ENCODE measurements at regions not wholly inside any gene's neighbourhood (a gene's known extent, or its start where the extent isn't known, plus 50 kb on each side); places are given as distances from the start of the nearest gene placed in this dataset.

DNA sequence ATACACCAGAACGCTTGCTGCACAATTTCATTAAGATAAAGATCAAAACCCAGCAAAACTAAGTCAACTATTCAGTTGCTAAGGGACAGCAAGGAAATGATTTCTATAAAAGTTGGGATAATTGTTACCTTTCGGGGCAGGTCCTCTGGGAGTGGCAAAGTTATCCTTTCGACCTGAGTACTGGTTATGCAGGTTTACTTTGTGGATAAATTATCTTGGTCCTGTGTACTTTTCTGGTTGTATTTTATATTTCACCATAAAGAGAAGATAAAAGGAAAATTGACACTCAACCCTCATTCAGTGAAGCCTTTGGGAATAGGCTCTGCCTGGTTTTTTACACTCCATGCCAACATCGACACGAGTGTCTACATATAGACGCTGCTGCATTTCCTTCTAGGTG lies 146.5 kb downstream of the SYK start:
- no peak for DNase-seq

DNA sequence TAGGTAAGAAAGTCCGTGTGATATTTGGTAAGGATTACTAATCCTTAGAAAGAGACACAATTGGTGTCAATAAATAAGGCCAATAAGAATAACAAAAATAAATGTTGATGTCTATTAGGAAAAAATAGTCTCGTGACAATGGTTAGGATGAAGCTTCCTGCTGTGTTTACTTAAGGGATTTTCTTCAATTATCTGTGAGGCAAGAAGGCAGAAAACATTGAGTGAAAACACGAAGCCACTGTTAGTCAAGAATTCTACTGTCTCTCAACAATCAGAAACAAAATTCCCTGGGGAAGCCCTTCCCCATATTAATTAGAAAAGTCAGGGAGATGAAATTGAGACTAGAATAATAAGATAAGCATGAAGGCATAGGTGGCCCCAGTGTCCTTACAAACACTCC lies 149.0 kb downstream of the SYK start:
- DNase-seq: no peak

DNA sequence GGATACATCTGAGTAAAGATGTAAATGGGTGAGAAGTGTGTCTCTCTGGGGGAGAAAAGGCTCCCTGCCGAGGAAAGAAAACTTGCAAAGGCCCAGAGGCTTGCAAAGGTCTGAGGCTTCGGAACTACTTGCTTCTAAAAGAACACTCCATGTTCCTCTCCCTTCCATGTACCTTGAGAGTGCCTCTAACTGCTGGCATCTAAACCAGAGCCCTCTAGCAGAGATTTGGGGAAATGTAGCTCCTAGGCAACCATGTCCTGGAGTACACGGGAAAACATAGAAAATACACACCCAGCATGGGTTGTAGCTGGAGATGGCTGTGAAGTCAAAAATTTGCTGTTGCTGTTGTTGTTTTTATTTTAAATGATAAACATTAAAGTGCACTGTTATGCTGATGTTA lies 151.6 kb downstream of the SYK start:
- no peak for DNase-seq

DNA sequence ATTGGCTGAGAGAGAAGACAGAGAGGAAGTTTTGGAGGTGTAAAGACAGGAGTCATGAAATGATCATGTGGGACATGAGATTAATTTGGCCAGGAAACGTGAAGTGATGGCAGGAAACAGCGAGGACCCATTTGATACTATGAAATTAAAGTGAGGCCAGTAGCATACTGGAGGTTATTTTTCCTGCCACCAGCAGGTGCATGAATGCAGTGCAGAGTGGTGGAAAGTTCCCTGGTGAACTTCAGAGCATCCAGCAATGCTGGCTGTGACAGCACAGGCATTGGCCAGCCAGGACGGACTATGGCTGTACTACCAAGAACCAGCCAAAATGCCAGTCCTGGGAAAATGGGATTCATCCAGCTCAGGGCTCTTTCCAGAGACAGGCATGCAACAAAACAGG lies 152.2 kb downstream of the SYK start:
- no peak for DNase-seq

DNA sequence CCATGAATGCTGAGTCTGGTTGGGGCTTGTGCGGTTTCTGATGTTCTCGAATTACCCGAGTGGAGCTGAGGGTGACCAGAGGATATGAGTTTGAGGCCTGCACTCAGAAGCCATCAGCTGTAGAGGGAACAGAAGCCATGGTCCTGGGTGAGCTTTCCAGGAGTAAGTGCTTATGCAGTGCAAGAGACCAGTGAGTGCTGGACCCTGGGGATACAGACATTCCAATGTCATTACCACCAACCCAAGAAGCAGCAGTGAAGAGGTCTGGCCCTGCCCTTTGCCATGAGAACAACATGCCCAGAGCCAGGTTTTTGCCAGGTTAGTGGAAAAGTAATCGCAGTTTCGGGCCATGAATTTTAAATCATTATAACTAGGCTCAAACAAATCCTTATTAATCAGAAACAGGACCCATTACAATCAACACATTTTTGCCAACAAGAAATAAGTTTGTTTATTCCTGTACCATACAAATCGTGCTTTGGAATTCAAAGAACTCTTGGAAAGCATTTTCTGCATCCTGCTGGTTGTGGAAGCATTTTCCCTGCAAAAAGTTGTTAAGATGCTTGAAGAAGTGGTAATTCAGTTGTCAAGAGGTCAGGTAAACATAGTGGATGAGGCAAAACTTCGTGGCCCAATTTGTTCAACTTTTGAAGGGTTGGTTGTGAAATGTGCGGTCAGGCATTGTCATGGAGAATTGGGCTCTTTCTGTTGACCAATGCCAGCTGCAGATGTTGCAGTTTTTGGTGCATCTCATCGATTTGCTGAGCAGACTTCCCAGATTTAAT lies 154.6 kb downstream of the SYK start:
- no peak for DNase-seq

DNA sequence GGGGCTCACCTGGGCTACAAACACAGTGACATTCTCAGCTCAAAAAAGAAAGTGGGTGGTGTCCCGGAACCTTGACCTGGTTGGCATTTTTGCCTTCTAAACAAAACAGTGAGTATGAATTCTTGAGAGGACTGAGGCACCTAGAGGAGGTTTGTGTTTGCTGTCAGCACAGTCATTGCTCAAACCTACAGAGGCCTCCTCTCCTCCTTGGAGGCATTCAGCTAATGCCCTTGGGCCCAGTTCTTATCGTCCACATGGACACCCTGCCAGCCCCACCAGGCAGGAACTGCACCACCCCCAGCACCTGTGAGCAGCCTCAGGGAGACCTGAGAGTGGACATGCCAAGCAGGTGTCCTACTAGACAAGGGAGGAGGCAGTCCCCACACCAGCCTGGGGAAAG lies 156.7 kb downstream of the SYK start:
- DNase-seq: no peak

DNA sequence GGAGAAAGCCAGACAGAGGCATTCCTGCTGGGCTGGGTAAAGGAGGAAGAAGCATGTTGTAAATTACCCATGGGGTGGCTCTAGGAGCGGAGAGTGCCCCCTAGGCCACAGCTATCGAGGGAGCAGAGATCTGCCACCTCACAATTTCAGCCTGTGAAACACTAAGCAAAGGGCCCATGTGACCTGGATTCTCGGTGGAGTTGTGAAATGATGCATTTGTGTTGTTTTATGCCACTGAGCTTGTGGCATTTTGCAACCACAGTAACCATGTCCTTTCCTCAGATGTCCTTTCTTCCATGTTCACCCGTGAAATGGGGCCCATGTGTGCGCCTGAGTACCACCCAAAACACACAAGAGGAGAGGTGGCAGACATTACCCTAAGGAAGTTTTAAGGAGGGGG lies 159.3 kb downstream of the SYK start:
- DNase-seq: no peak

DNA sequence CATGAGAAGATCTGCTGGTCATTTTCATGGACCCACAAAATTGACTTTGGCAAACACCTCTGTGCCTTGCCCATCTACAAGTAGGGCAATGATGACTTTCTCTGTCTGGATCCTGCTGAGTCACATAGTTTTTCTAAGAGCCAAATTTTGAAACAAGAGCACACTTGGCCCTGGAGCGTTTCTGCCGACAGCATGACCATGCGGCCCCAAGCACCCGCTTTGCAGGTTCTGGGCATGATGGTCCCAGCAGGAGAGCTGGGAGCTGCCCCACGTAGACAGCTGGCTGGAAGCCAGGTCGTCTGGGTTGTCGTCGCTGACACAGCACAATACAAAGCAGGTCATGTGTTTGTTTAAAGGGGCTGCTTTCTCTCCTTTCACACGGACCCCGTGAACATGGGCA lies 159.8 kb downstream of the SYK start:
- DNase-seq: no peak

DNA sequence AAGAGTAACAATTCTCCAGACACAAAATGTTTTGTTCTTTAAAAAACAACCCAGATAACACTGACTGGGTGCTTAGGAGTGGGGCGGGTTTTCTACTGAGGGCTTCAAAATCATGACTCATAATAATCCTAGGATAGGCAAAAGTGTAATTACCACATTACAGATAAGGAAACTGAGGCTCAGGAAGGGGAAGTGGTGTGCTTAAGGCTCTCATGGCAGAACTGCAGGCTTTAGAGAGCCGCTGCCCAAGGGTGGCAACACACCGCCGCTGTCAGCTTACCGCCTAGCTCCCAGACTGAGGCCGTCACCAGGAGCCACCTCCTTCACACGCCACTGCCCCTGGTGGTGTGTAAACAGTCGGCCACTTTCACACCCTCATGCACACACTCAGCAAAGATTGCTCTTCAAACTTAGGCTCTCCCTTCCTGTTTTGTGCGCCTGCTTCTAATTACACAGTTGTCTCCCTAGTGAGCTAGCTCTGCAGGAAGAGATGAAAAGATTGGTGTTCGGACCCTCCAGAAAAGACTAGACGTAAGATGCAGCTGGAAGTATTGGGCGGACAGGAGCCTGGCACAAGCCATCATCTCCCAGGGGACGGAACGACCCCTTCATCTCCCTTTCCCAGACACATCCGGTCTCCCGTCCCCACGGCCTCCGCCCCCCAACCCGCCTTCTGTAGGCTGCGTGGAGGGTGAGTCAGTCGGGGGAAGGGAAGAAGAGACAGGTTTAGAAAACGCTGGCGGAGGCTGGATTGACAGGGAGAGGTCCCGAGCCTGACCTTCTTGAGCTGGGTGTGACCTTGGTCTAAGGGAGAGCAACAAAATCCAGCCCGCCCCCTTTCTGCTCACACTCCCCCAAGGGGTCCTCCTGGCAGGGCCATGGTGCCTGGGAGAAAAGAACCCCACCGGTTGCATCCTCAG lies 162.7 kb downstream of the SYK start:
- DNase-seq: peak; percentile 25 to 54

DNA sequence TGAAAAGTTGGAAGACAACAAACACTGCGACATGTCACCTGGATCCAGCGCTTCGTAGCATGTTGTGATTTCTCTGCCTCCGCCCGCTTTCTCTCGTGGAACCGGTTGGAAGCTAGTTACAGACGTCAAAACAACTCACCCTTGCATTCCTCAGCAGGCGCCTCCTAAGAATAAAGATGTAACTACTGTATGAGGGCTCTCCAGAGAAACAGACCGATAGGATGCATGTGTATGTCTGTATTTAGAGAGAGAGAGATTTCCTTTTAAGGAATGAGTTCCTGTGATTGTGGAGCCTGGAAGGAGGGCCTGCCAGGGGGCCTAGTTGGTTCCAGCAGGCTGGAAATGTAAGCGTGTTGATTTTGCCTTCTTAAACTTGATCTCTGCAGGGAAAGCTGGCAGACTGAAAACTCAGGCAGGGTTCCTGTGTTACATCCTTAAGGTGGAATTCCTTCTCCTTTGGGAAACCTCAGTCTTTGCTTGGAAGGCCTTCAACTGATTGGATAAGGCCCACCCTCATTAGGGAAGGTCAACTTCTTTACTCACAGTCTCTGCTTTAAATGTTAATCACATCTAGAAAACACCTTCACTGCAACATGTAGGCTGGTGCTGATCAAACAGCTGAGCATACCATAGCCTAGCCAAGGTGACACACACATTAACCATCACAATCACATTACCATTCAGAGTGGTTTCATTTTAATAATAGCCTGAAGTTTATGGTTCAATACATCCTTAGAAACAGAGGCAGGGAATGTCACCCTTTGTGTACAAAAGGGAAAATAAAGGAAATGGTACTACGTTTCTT lies 163.8 kb downstream of the SYK start:
- DNase-seq: no peak

DNA sequence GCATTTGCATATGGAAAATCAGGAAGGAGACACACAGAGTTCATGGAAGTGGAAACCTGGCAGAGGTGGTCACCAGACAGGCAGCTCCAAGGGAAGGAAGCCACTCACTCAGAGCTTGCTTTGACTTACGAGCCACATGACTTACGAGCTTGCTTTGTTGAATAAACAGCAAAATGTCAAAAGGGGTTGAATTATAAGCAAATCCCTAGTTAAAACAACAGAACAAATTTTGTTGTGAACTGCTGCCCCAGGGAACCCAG lies 164.3 kb downstream of the SYK start:
- DNase-seq: no peak

DNA sequence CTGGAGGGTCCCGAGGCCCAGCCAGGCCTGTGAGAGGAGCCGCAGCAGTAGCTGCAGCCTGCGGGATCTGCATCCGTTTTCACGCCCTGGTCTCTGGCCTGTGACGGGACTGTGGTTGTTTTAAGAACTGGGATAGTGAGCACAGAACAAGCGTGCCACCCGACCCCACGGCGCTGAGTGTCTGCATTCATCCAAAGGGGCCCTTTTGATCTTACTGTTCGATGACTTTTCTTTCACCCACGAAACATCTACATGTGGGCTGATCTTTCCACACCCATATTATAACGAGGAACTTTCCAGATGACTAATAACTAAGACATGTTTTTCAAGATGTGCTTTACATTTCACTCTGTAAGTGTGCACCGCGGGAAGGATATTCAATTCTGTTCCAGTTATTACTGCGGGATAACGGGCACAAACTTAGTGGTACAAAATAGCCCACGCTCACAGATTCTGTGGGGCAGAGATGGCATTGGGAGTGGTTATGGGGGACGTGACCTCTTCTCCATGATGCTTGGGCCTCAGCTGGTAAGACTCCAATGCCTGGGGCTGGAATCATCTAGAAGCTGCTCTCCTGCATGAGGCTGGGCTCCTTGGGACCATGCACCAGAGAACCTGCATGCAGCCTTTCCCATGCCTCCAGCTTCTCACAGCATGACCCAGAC lies 165.0 kb downstream of the SYK start:
- no peak for DNase-seq

DNA sequence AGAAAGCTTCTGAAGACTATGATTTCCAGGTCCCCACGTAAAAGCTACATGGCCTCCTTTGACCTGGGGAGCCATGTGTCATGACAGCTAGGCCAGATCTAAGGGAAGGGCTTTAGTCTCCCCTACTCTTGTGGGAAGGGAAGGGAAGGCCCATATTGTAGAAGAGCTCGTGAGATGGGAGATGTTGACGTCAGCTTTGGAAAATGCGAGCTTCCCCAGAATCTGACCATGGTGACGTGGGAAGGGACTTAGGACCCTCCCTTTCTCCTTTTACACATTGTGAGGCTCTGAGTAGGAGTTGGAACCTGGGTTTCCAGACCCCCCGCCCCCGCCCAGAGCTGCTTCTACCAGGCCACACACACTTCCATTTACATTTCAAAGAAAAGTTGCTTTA lies 165.5 kb downstream of the SYK start:
- no peak for DNase-seq

DNA sequence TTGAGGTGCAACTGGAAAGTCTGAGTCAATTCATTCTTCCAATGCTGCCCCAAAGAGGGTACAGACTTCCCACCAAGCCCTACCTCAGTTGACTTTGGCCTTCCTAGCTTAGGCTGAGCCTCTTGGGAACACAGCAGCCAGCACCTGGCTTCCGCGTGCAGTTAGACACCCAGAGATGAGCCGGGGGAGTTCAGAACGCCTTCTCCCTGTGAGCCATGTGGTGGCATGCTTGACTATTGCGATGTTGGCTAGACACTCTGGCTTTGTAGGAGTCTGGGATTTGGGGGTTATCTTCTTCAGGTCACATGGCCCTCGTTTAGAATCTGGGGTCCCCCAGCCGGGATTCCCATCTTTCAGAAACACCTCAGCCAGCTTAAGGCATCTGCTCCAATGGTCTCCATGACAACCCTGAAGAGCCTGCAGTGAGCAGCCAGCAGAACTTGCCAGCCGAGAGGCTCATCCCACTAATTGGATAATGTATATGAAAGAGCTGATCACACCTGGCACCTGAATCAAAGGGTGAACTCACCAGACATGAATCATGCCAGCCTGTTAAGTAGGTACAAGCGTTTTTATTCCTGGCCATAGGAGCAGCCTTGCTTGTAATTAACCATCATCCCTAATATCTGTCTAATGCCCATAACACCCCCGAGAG lies 167.5 kb downstream of the SYK start:
- DNase-seq: peak; percentile 32 to 57

DNA sequence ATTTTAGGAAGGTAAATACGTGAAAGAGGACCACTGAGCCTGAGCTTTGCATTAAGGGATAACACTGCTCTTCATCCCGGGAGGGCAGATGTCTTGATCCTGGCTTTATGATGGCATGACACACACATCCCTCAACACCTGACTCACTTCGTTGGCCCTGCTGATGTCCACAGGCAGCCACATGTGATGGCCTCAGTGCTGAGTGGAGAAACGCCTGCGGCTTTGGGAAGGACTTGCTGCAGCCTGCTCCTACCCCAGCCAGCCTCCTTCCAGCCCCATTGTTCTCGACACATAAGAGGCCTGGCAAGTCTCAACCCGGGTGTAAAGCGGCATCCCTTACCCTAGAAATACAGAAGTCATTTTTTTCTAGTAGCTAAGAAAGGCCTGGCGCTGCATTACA lies 169.0 kb downstream of the SYK start:
- DNase-seq: no peak

DNA sequence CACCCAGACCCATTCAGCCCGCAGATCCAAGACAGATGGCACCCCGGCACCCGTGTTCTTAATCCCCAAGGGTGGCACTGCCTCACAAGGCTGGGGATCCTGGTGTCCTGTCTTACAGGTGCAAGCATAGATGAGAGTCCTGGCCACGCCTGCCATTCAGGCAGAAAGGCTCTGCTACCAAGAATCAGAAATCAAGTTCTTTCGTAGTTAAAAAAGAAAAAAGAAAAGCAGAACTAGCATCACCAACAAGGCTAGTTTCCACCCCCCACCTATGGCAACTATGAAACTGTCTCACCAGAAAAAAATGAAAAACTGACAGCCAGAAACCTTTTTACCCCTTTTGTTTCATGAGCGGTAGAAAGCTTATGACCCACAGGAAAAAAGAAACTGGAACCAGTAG lies 170.4 kb downstream of the SYK start:
- no peak for DNase-seq

DNA sequence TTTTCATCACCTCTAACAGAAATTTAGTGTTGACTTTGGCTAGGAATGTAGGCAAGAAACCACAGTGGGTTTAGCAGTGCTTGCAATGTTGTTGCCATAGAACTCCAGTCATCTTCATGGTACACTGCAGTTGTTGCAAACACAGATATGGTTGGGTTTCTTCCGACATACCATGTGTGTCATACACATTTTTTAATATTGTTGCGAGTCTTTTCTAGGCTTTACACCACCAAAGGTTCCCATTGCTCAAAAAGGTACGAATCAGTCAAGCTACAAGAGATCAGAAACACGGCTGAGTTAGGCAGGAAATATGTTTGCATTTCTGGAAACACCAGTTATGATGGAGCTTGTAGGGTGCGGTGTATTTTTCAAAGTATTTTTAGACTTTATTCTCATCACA lies 172.4 kb downstream of the SYK start:
- DNase-seq: no peak

DNA sequence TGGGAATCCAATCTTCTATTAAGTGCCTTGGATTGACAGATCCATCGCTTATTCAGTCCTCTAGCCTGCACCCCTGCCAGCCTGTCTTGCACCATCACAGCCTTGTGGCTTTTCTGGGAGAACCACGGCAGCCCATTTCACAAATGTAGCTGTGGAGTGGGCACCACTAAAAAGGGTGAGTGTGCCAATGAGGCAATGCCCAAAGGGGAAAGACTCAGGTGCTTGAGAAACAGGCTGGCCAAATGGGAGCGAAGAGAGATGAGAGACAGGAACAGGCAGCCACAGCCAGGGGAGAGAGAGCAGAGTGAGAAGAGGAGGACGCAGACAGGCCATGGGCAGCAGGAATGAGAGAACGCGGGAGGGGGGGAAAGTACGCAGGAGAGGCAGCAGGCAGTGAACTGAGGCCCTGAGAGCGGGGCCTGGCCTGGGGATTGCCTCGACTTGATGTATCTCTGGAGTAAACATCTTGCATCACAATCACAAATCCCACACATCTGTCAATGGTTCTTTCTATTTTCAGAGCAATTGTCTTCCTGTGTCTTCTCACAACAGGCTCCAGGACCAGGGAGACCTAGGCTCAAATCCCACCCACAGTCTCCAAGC lies 173.1 kb downstream of the SYK start:
- DNase-seq: no peak

DNA sequence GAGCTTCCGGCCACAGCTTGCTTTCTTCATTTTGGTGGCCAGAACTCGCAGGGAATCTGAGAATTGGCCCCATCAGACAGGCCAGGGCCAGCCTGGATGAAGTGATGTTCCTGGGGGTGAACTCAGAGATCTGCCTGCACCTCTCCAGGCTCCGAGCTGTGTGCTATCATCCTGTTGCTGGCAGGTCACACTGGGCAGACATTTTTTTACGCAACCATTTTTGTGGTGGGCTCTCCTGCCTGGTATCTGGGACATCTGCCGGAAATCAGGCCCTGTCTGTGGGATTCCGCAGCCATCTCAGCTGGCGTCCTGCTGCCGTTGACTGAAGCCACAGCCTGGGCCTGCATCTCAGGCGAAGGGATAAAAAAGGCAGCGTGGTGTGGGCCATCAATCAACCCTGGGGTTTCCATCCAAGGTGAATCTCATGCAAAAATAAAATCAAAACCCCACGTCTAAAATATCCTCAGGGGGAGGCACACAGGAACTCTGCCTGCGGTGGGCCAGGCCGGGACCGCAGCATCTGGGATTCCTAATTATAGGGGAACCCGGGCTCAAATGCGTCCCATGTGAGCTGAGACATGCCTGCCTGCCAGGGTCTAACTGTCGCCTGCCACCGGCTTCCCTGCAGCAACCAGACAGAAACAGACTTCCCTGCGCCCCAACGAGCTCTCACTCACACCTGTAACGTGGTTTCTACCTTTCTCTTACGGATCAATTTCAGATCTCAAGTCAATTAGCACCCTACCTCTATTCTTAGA lies 174.3 kb downstream of the SYK start:
- DNase-seq: no peak

DNA sequence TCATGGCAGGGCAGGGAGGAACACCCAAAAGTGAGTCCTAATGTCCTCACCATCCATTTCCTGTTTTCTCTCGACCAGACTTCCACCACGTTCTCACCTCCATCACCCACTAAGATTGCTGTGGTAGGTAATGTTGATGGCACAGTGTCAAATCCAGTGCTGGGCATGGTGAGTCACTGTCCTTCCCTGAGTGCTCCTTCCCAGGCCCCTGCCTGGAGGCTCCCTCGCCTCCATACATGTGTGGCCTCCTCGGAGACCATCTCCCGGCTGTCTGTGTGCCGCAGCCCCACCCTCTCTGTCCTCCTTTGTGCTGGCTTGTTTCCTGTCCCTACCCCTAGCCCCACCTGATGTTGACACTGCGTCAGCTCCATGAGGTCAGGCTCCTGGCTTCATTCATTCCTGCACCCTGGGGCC lies 177.5 kb downstream of the SYK start:
- no peak for DNase-seq

DNA sequence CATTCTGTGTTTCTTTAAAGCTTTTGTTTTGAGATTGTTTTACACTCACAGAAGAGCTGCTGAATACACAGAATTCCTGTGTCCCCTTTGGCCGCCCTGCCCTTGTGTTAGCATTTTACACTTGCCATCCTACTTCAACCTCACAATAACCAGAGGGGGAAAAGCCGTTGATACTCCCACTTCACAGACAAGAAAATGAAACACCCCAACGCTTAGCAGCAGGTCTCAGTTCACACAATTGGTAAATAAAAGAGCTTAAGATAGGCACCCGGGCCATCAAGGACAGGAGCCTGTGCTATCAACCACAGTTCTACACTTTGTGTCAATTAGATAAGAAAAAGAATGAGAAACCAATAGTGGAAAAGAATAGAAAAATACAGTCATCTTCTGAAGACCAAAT lies 178.0 kb downstream of the SYK start:
- DNase-seq: no peak
